ENCODE measurements at regions not wholly inside any gene's neighbourhood (a gene's known extent, or its start where the extent isn't known, plus 50 kb on each side); places are given as distances from the start of the nearest gene placed in this dataset.

GRCh38 chr5:5588386-5588785 lies 165.9 kb downstream of the ICE1 start:
- no peak for TF ChIP-seq CTCF (IDR thresholded peaks at IDR 0.05; ENCODE audit: low read length)
- TF ChIP-seq EZH2 (IDR thresholded peaks at IDR 0.05; ENCODE audit: borderline replicate concordance, low read length), result no peak
